ENCODE measurements at regions not wholly inside any gene's neighbourhood (a gene's known extent, or its start where the extent isn't known, plus 50 kb on each side); places are given as distances from the start of the nearest gene placed in this dataset.
"Not testable (repeated sequence)": the region's sequence is repeated elsewhere in the genome, so short reads cannot be mapped to it uniquely, and the experiment has no call there.

GRCh38 chr3:44159696-44160300 is 81.9 kb upstream of the TOPAZ1 start:
- no peaks in the 10 kb centered on the region for H3K4me1 ChIP-seq (ENCODE audit: insufficient read depth, low read length)
- no peak overlapping the region for H3K27ac ChIP-seq (ENCODE audit: low read depth, low read length)
- POLR2A ChIA-PET, result no interaction called here
- Mint-ChIP-seq H3K9me3 (peaks cover 0 to 2% (median 0%) of the 10 kb centered on the region in 5 donors), H3K27ac (no peak overlapping the region), H3K36me3 (peaks cover 0 to 2% (median 0%) of the 10 kb centered on the region in 3 donors), H3K4me3 (no peak overlapping the region), H3K4me1 (no peaks in the 10 kb centered on the region), H3K27me3 (peaks cover 7 to 49% of the 10 kb centered on the region in 2 donors)
- CTCF ChIA-PET, result interaction anchor here (1.3 kb wide), 1 partner anchor 15 kb away, joined by 3 read pairs; no protein-coding TSS in a partner anchor
- H3K36me3 ChIP-seq (ENCODE audit: insufficient read depth, low read length), result no peaks in the 10 kb centered on the region
- DNase-seq, result no peak
- no peak overlapping the region for H3K4me3 ChIP-seq (ENCODE audit: low read length)
- no peaks in the 10 kb centered on the region for H3K9me3 ChIP-seq (ENCODE audit: low read length)
- peaks cover 7% of the 10 kb centered on the region for H3K27me3 ChIP-seq (ENCODE audit: insufficient read depth, low read length, poor library complexity, severe bottlenecking)

- POLR2A ChIA-PET, result no interaction called here
- no peak for DNase-seq
- H3K4me1 ChIP-seq (ENCODE audit: insufficient read depth, low read length), result no peaks in the 10 kb centered on the region
- peaks cover 7% of the 10 kb centered on the region for H3K27me3 ChIP-seq (ENCODE audit: insufficient read depth, low read length, poor library complexity, severe bottlenecking)
- no peak overlapping the region for H3K27ac ChIP-seq (ENCODE audit: low read depth, low read length)
- peaks cover 0 to 2% (median 0%) of the 10 kb centered on the region in 5 donors for H3K9me3 Mint-ChIP-seq
- CTCF ChIA-PET, result interaction anchor here (1.3 kb wide), 1 partner anchor 14 kb away, joined by 3 read pairs; no protein-coding TSS in a partner anchor
- no peak overlapping the region for H3K4me3 Mint-ChIP-seq
- H3K4me3 ChIP-seq (ENCODE audit: low read length), result no peak overlapping the region
- no peaks in the 10 kb centered on the region for H3K4me1 Mint-ChIP-seq
- no peaks in the 10 kb centered on the region for H3K36me3 Mint-ChIP-seq
- H3K27me3 Mint-ChIP-seq, result peaks cover 12 to 48% of the 10 kb centered on the region in 2 donors
- no peaks in the 10 kb centered on the region for H3K36me3 ChIP-seq (ENCODE audit: insufficient read depth, low read length)
- no peaks in the 10 kb centered on the region for H3K9me3 ChIP-seq (ENCODE audit: low read length)
- no peak overlapping the region for H3K27ac Mint-ChIP-seq
These were observed 80.9 kb upstream of the TOPAZ1 start for GRCh38 chr3:44160818-44161217.

- Mint-ChIP-seq H3K27me3 (peaks cover 16 to 34% of the 10 kb centered on the region in 2 donors), H3K9me3 (peaks cover 0 to 2% (median 0%) of the 10 kb centered on the region in 5 donors), H3K4me3 (no peak overlapping the region), H3K36me3 (no peaks in the 10 kb centered on the region), H3K4me1 (no peaks in the 10 kb centered on the region), H3K27ac (no peak overlapping the region)
- no peaks in the 10 kb centered on the region for H3K27me3 ChIP-seq (ENCODE audit: insufficient read depth, low read length, poor library complexity, severe bottlenecking)
- H3K4me1 ChIP-seq (ENCODE audit: insufficient read depth, low read length), result no peaks in the 10 kb centered on the region
- no peak for DNase-seq
- H3K4me3 ChIP-seq (ENCODE audit: low read length), result no peak overlapping the region
- no peak overlapping the region for H3K27ac ChIP-seq (ENCODE audit: low read depth, low read length)
- no peaks in the 10 kb centered on the region for H3K9me3 ChIP-seq (ENCODE audit: low read length)
- POLR2A ChIA-PET, result no interaction called here
- CTCF ChIA-PET, result no interaction called here
- H3K36me3 ChIP-seq (ENCODE audit: insufficient read depth, low read length), result no peaks in the 10 kb centered on the region
These were observed 69.8 kb upstream of the TOPAZ1 start for GRCh38 chr3:44171891-44172290.

GRCh38 chr3:44172701-44173100 is 69.0 kb upstream of the TOPAZ1 start:
- H3K4me3 ChIP-seq (ENCODE audit: low read length); H3K4me1 ChIP-seq (ENCODE audit: insufficient read depth, low read length); H3K27me3 ChIP-seq (ENCODE audit: insufficient read depth, low read length, poor library complexity, severe bottlenecking); H3K4me3 Mint-ChIP-seq; POLR2A ChIA-PET; H3K4me1 Mint-ChIP-seq; H3K9me3 Mint-ChIP-seq; H3K9me3 ChIP-seq (ENCODE audit: low read length); H3K27ac ChIP-seq (ENCODE audit: low read depth, low read length); CTCF ChIA-PET; DNase-seq; H3K27ac Mint-ChIP-seq; H3K36me3 Mint-ChIP-seq; H3K36me3 ChIP-seq (ENCODE audit: insufficient read depth, low read length): not testable (repeated sequence)
- peaks cover 14 to 37% of the 10 kb centered on the region in 2 donors for H3K27me3 Mint-ChIP-seq

- H3K27ac Mint-ChIP-seq, result no peak overlapping the region
- Histone ChIP-seq H3K27me3 (ENCODE audit: insufficient read depth, low read length, poor library complexity, severe bottlenecking) (no peaks in the 10 kb centered on the region), H3K36me3 (ENCODE audit: insufficient read depth, low read length) (no peaks in the 10 kb centered on the region), H3K4me3 (ENCODE audit: low read length) (no peak overlapping the region), H3K4me1 (ENCODE audit: insufficient read depth, low read length) (no peaks in the 10 kb centered on the region), H3K9me3 (ENCODE audit: low read length) (no peaks in the 10 kb centered on the region), H3K27ac (ENCODE audit: low read depth, low read length) (no peak overlapping the region)
- no peak for DNase-seq
- H3K4me1 Mint-ChIP-seq, result no peaks in the 10 kb centered on the region
- H3K36me3 Mint-ChIP-seq, result no peaks in the 10 kb centered on the region
- peaks cover 14 to 39% of the 10 kb centered on the region in 2 donors for H3K27me3 Mint-ChIP-seq
- H3K4me3 Mint-ChIP-seq, result no peak overlapping the region
- CTCF ChIA-PET, result no interaction called here
- POLR2A ChIA-PET, result no interaction called here
- peaks cover 0 to 2% (median 0%) of the 10 kb centered on the region in 5 donors for H3K9me3 Mint-ChIP-seq
These were observed 68.4 kb upstream of the TOPAZ1 start for GRCh38 chr3:44173263-44173662.

GRCh38 chr3:44175070-44175469 is 66.6 kb upstream of the TOPAZ1 start:
- Mint-ChIP-seq H3K36me3 (no peaks in the 10 kb centered on the region), H3K9me3 (peaks cover 0 to 2% (median 0%) of the 10 kb centered on the region in 5 donors), H3K4me1 (no peaks in the 10 kb centered on the region), H3K27ac (no peak overlapping the region), H3K27me3 (peaks cover 14 to 45% of the 10 kb centered on the region in 2 donors), H3K4me3 (no peak overlapping the region)
- ChIA-PET CTCF (interaction anchor here (0.9 kb wide), 1 partner anchor 15 kb away, joined by 3 read pairs; no protein-coding TSS in a partner anchor), POLR2A (no interaction called here)
- Histone ChIP-seq H3K9me3 (ENCODE audit: low read length) (no peaks in the 10 kb centered on the region), H3K4me3 (ENCODE audit: low read length) (no peak overlapping the region), H3K4me1 (ENCODE audit: insufficient read depth, low read length) (no peaks in the 10 kb centered on the region), H3K27ac (ENCODE audit: low read depth, low read length) (no peak overlapping the region), H3K36me3 (ENCODE audit: insufficient read depth, low read length) (no peaks in the 10 kb centered on the region), H3K27me3 (ENCODE audit: insufficient read depth, low read length, poor library complexity, severe bottlenecking) (no peaks in the 10 kb centered on the region)
- DNase-seq, result no peak

- H3K9me3 Mint-ChIP-seq, result no peaks in the 10 kb centered on the region
- Histone ChIP-seq H3K9me3 (ENCODE audit: low read length) (no peaks in the 10 kb centered on the region), H3K27me3 (ENCODE audit: insufficient read depth, low read length, poor library complexity, severe bottlenecking) (no peaks in the 10 kb centered on the region), H3K4me1 (ENCODE audit: insufficient read depth, low read length) (no peaks in the 10 kb centered on the region), H3K36me3 (ENCODE audit: insufficient read depth, low read length) (no peaks in the 10 kb centered on the region), H3K4me3 (ENCODE audit: low read length) (no peak overlapping the region), H3K27ac (ENCODE audit: low read depth, low read length) (no peak overlapping the region)
- peaks cover 11 to 58% of the 10 kb centered on the region in 2 donors for H3K27me3 Mint-ChIP-seq
- DNase-seq, result no peak
- peaks cover 0 to 5% (median 4%) of the 10 kb centered on the region in 3 donors for H3K4me1 Mint-ChIP-seq
- no peak overlapping the region for H3K4me3 Mint-ChIP-seq
- H3K36me3 Mint-ChIP-seq, result no peaks in the 10 kb centered on the region
- H3K27ac Mint-ChIP-seq, result no peak overlapping the region
- ChIA-PET CTCF (no interaction called here), POLR2A (no interaction called here)
These were observed 62.4 kb upstream of the TOPAZ1 start for GRCh38 chr3:44179246-44179645.

GRCh38 chr3:44184319-44184953 is 57.2 kb upstream of the TOPAZ1 start:
- CTCF ChIA-PET, result interaction anchor here (1.4 kb wide), 1 partner anchor 14 kb away, joined by 4 read pairs; no protein-coding TSS in a partner anchor
- no peaks in the 10 kb centered on the region for H3K36me3 ChIP-seq (ENCODE audit: insufficient read depth, low read length)
- H3K27me3 ChIP-seq (ENCODE audit: insufficient read depth, low read length, poor library complexity, severe bottlenecking), result peaks cover 9% of the 10 kb centered on the region
- H3K27ac Mint-ChIP-seq, result no peak overlapping the region
- H3K4me1 Mint-ChIP-seq, result peaks cover 0 to 5% (median 4%) of the 10 kb centered on the region in 3 donors
- H3K9me3 ChIP-seq (ENCODE audit: low read length), result no peaks in the 10 kb centered on the region
- POLR2A ChIA-PET, result no interaction called here
- DNase-seq, result no peak
- H3K36me3 Mint-ChIP-seq, result peaks cover 0 to 3% (median 0%) of the 10 kb centered on the region in 3 donors
- H3K4me3 Mint-ChIP-seq, result no peak overlapping the region
- no peak overlapping the region for H3K27ac ChIP-seq (ENCODE audit: low read depth, low read length)
- no peaks in the 10 kb centered on the region for H3K9me3 Mint-ChIP-seq
- H3K4me3 ChIP-seq (ENCODE audit: low read length), result no peak overlapping the region
- no peaks in the 10 kb centered on the region for H3K4me1 ChIP-seq (ENCODE audit: insufficient read depth, low read length)
- H3K27me3 Mint-ChIP-seq, result peaks cover 18 to 57% of the 10 kb centered on the region in 2 donors
